GM12878 (cell line): ENCODE measurements at regions not wholly inside any gene's neighbourhood (a gene's known extent, or its start where the extent isn't known, plus 50 kb on each side); places are given as distances from the start of the nearest gene placed in this dataset.

Experiments used
- ATAC-seq: fragments of 200-7000 bp; cut with Tn5 transposase; 3 replicates; pipeline ENCODE4 v1.9.1; 2020; ENCODE audit warnings: mild to moderate bottlenecking, moderate library complexity
- BruUV-seq: library from RNA; stranded (reverse); fragments of 400-500 nt; replicated peaks from 2 replicates; lab custom pipeline; 2021; lab: Mats Ljungman, UMichigan
- CTCF ChIA-PET: fragments of 300-600 bp; sonication (Branson Sonifier 250); formaldehyde crosslinking; extraction: SDS; loops from one replicate; lab custom pipeline; 2021; ENCODE audit warnings: inconsistent platforms; lab: Yijun Ruan, JAX
- POLR2A ChIA-PET: fragments of 350-600 bp; formaldehyde crosslinking; extraction: SDS; loops from one replicate; lab custom pipeline; 2021; ENCODE audit warnings: inconsistent platforms; lab: Charles Lee
- RAD21 ChIA-PET: fragments of 300-600 bp; sonication (Branson Sonifier 250); formaldehyde crosslinking; loops from one replicate; lab custom pipeline; 2023; ENCODE audit warnings: antibody characterized with exemption; ENCODE audit not compliant: unreplicated experiment; lab: Charles Lee
- SMC1A ChIA-PET: fragments of 300-600 bp; sonication (Branson Sonifier 250); formaldehyde crosslinking; loops from one replicate; lab custom pipeline; 2023; ENCODE audit not compliant: unreplicated experiment, uncharacterized antibody; lab: Charles Lee
- DNase-seq: peaks from one replicate; pipeline ENCODE4 v3.0.0-alpha.2; 2011; ENCODE audit warnings: low read depth, low spot score
- FAIRE-seq: peaks from 3 replicates; lab custom pipeline; 2011; peaks lifted over from hg19 to GRCh38; lab: Jason Lieb, UNC
- H2AFZ ChIP-seq: 2 replicates; pipeline ENCODE4 v1.6.0; 2011; ENCODE audit warnings: low read depth, low read length, control low read depth; ENCODE audit not compliant: control insufficient read depth
- H3K27ac ChIP-seq: 2 replicates; pipeline ENCODE4 v1.5.1; 2011; ENCODE audit warnings: control low read depth; ENCODE audit not compliant: control insufficient read depth, insufficient read depth
- H3K27me3 ChIP-seq, 2 experiments: replicated peaks in 1 of 2; 2 replicates each; pipeline versions ENCODE4 v1.6.0 to v1.6.1; 2011; ENCODE audit warnings: low read length in 1 of 2; ENCODE audit not compliant: control insufficient read depth in 2 of 2, insufficient read depth in 2 of 2
- H3K36me3 ChIP-seq, 2 experiments: 2 replicates each; pipeline ENCODE4 v1.5.1; 2011; ENCODE audit warnings: low read length in 1 of 2; ENCODE audit not compliant: control insufficient read depth in 2 of 2, insufficient read depth in 2 of 2
- H3K4me1 ChIP-seq: 2 replicates; pipeline ENCODE4 v1.6.1; 2011; ENCODE audit warnings: mild to moderate bottlenecking, low read length, moderate library complexity, mixed read lengths; ENCODE audit not compliant: control insufficient read depth, insufficient read depth
- H3K4me2 ChIP-seq: 2 replicates; pipeline ENCODE4 v1.6.0; 2011; ENCODE audit warnings: control low read depth; ENCODE audit not compliant: control insufficient read depth, insufficient read depth
- H3K4me3 ChIP-seq: fragments of 200-600 bp; sonication (generic); 2 replicates; pipeline ENCODE4 v1.5.1; 2016
- H3K79me2 ChIP-seq: 2 replicates; pipeline ENCODE4 v1.6.0; 2011; ENCODE audit warnings: low read length; ENCODE audit not compliant: control insufficient read depth, insufficient read depth
- H3K9ac ChIP-seq: 2 replicates; pipeline ENCODE4 v1.8.0; 2011; ENCODE audit warnings: low read length, control low read depth, mixed read lengths; ENCODE audit not compliant: control insufficient read depth, insufficient read depth
- H3K9me3 ChIP-seq: replicated peaks from 3 replicates; pipeline ENCODE4 v1.5.1; 2011; ENCODE audit warnings: mild to moderate bottlenecking, low read length; ENCODE audit not compliant: control insufficient read depth, insufficient read depth
- H4K20me1 ChIP-seq: 2 replicates; pipeline ENCODE4 v1.6.0; 2011; ENCODE audit not compliant: control insufficient read depth, insufficient read depth
- CREM ChIP-seq: IDR thresholded peaks from 2 replicates; pipeline ENCODE4 v1.6.1; 2014; ENCODE audit warnings: antibody characterized with exemption, low read depth
- HDAC2 ChIP-seq: fragments of 200-600 bp; sonication (generic); IDR thresholded peaks from 2 replicates; pipeline ENCODE4 v1.6.1; 2017
- HDAC6 ChIP-seq: fragments of 200-600 bp; sonication (generic); IDR thresholded peaks from one replicate; pipeline ENCODE4 v1.8.0; 2017; ENCODE audit warnings: antibody characterized with exemption; ENCODE audit not compliant: unreplicated experiment
- JUNB ChIP-seq: IDR thresholded peaks from 2 replicates; pipeline ENCODE4 v1.6.1; 2016; ENCODE audit warnings: antibody characterized with exemption, mild to moderate bottlenecking
- KLF5 ChIP-seq: fragments of 450-650 bp; IDR thresholded peaks from 2 replicates; pipeline ENCODE4 v1.6.1; 2014; ENCODE audit warnings: mild to moderate bottlenecking; ENCODE audit not compliant: partially characterized antibody
- NFYA ChIP-seq: IDR thresholded peaks from 2 replicates; pipeline ENCODE4 v1.6.1; 2011; ENCODE audit warnings: low read depth, mild to moderate bottlenecking, low read length, improper control_type of control experiment, borderline replicate concordance
- NKRF ChIP-seq: fragments of 450-650 bp; conservative IDR thresholded peaks from 2 replicates; pipeline ENCODE4 v1.6.1; 2017; ENCODE audit warnings: mild to moderate bottlenecking, moderate library complexity
- NRF1 ChIP-seq: conservative IDR thresholded peaks from 2 replicates; pipeline ENCODE4 v1.6.1; 2011; ENCODE audit warnings: mild to moderate bottlenecking, low read depth, low read length, improper control_type of control experiment
- RAD21 ChIP-seq: IDR thresholded peaks from 2 replicates; pipeline ENCODE4 v1.6.1; 2011; ENCODE audit warnings: mild to moderate bottlenecking, low read depth, low read length, moderate library complexity; ENCODE audit not compliant: insufficient read depth
- SIX5 ChIP-seq: IDR thresholded peaks from 2 replicates; pipeline ENCODE4 v1.6.1; 2011; ENCODE audit warnings: mild to moderate bottlenecking, low read depth, low read length, moderate library complexity; ENCODE audit not compliant: severe bottlenecking
- SRF ChIP-seq, 2 experiments: IDR thresholded peaks; 2 replicates each; pipeline ENCODE4 v1.6.1; 2011; ENCODE audit warnings: low read depth in 2 of 2, low read length in 2 of 2, mild to moderate bottlenecking in 1 of 2, moderate library complexity in 1 of 2
- SUPT20H ChIP-seq: IDR thresholded peaks from 2 replicates; pipeline ENCODE4 v1.6.1; 2011; ENCODE audit warnings: low read depth, mild to moderate bottlenecking, low read length, moderate library complexity, borderline replicate concordance; ENCODE audit not compliant: control insufficient read depth
- TCF3 ChIP-seq: IDR thresholded peaks from 2 replicates; pipeline ENCODE4 v1.6.1; 2012; ENCODE audit warnings: low read depth, mild to moderate bottlenecking, low read length, borderline replicate concordance; ENCODE audit not compliant: insufficient read depth
- USF2 ChIP-seq: IDR thresholded peaks from 2 replicates; pipeline ENCODE4 v1.6.1; 2011; ENCODE audit warnings: low read depth, low read length, improper control_type of control experiment, borderline replicate concordance
- WGBS: methylation state at CpG from one replicate; pipeline ENCODE4 v1.1.6; 2016; ENCODE audit warnings: low lambda C conversion rate; ENCODE audit not compliant: insufficient replicate concordance, insufficient coverage; ENCODE audit errors: missing lambda C conversion rate; 5-methylcytosine and 5-hydroxymethylcytosine counted together
- in situ Hi-C: fragments of 300-500 bp; cut with MboI; formaldehyde crosslinking; loops from 9 replicates; pipeline ENCODE4 v1.14.3; 2018; ENCODE audit warnings: mixed read lengths
- intact Hi-C: fragments of 100-400 bp; cut with micrococcal nuclease; formaldehyde crosslinking; loops from one replicate; pipeline ENCODE4 v1.14.2; 2022; ENCODE audit not compliant: unreplicated experiment

DNA sequence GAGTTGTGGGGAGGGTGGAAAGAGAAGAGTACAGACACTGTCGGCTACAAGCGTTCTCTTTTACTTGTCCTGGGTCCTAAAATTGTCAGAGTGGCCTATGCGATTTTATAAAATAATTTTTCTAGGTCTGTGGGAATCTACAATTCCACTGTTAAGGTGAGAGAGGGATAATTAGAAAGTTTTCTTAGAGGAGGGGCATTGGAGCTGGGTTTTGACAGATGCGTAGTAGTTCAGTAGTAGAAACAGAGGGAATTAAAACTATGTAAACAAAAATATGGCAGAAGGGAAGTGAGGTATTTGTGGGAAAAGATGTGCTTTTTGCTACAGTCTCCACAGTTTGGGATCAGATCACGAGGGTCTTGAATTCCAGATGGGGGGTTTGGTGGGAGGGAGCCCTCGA lies 129.1 kb upstream of the SHB start:
- H3K9me3 ChIP-seq, result no peaks in the 10 kb centered on the region; the same call in 2 of the 3 replicates
- intact Hi-C loops, result no loop called here
- H3K4me2 ChIP-seq, result no peak overlapping the region
- in situ Hi-C loops, result no loop called here
- ChIA-PET SMC1A (interaction anchor here (0.9 to 3.2 kb wide), 5 partner anchors 15 to 32 kb away, joined by 3 to 9 read pairs (median 3); no protein-coding TSS in a partner anchor), POLR2A (interaction anchor here (0.6 to 1.2 kb wide), 2 partner anchors 11 to 313 kb away, joined by 3 to 10 read pairs; no protein-coding TSS in a partner anchor), CTCF (interaction anchor here (1.6 to 2.9 kb wide), 2 partner anchors 11 kb away, joined by 3 to 8 read pairs; no protein-coding TSS in a partner anchor), RAD21 (interaction anchor here (0.6 to 3.6 kb wide), 4 partner anchors 27 to 121 kb away, joined by 3 to 13 read pairs (median 4); no protein-coding TSS in a partner anchor)
- no peak for ATAC-seq
- no peaks in the 10 kb centered on the region for H3K79me2 ChIP-seq
- FAIRE-seq, result no peak
- H3K4me1 ChIP-seq, result no peaks in the 10 kb centered on the region; the same call in 1 of the 2 replicates
- no TSS peak for BruUV-seq
- H3K4me3 ChIP-seq, result no peak overlapping the region
- H3K27me3 ChIP-seq, result no peaks in the 10 kb centered on the region; a peak in 1 of 4 replicates
- H3K27ac ChIP-seq, result no peak overlapping the region
- H3K9ac ChIP-seq, result no peak overlapping the region
- no peak for DNase-seq
- no peaks in the 10 kb centered on the region for H3K36me3 ChIP-seq
- TF ChIP-seq SUPT20H (no peak), JUNB (no peak), RAD21 (no peak), USF2 (no peak), HDAC6 (no peak), KLF5 (no peak), SIX5 (no peak), HDAC2 (no peak), TCF3 (no peak), SRF (IDR thresholded peaks at IDR 0.05; ENCODE audit: low read depth in 2 of 2, low read length in 2 of 2) (no peak), NFYA (no peak), CREM (no peak), NRF1 (no peak), NKRF (no peak)
- WGBS, result 44% methylated on average over 6 of the region's 6 CpGs
- no peaks in the 10 kb centered on the region for H4K20me1 ChIP-seq
- H2AFZ ChIP-seq, result no peak overlapping the region
